ENCODE measurements at regions not wholly inside any gene's neighbourhood (a gene's known extent, or its start where the extent isn't known, plus 50 kb on each side); places are given as distances from the start of the nearest gene placed in this dataset.

- TF ChIP-seq, protein P1, sequence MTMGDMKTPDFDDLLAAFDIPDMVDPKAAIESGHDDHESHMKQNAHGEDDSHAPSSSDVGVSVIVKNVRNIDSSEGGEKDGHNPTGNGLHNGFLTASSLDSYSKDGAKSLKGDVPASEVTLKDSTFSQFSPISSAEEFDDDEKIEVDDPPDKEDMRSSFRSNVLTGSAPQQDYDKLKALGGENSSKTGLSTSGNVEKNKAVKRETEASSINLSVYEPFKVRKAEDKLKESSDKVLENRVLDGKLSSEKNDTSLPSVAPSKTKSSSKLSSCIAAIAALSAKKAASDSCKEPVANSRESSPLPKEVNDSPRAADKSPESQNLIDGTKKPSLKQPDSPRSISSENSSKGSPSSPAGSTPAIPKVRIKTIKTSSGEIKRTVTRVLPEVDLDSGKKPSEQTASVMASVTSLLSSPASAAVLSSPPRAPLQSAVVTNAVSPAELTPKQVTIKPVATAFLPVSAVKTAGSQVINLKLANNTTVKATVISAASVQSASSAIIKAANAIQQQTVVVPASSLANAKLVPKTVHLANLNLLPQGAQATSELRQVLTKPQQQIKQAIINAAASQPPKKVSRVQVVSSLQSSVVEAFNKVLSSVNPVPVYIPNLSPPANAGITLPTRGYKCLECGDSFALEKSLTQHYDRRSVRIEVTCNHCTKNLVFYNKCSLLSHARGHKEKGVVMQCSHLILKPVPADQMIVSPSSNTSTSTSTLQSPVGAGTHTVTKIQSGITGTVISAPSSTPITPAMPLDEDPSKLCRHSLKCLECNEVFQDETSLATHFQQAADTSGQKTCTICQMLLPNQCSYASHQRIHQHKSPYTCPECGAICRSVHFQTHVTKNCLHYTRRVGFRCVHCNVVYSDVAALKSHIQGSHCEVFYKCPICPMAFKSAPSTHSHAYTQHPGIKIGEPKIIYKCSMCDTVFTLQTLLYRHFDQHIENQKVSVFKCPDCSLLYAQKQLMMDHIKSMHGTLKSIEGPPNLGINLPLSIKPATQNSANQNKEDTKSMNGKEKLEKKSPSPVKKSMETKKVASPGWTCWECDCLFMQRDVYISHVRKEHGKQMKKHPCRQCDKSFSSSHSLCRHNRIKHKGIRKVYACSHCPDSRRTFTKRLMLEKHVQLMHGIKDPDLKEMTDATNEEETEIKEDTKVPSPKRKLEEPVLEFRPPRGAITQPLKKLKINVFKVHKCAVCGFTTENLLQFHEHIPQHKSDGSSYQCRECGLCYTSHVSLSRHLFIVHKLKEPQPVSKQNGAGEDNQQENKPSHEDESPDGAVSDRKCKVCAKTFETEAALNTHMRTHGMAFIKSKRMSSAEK (CRISPR knock-in tag; IDR thresholded peaks at IDR 0.05; ENCODE audit: borderline replicate concordance) = no peak
- no peak for TF ChIP-seq ZNF263 (CRISPR knock-in tag; IDR thresholded peaks at IDR 0.05; ENCODE audit: low read depth)
- no peak for TF ChIP-seq ZNF121 (CRISPR knock-in tag; IDR thresholded peaks at IDR 0.05)
- TF ChIP-seq CREB1 (CRISPR knock-in tag; IDR thresholded peaks at IDR 0.05) = no peak
- TF ChIP-seq CTCF (IDR thresholded peaks at IDR 0.05) = no peak
- no peak for TF ChIP-seq JUN (CRISPR knock-in tag; IDR thresholded peaks at IDR 0.05)
Observed at GRCh38 chr7:46178661-46179060, 257.6 kb upstream of the IGFBP3 start.
